Activated CD4-positive, alpha-beta memory T cell treated with anti-CD3 and anti-CD28 coated beads for 36 hours (primary cell): ENCODE measurements at regions not wholly inside any gene's neighbourhood (a gene's known extent, or its start where the extent isn't known, plus 50 kb on each side); places are given as distances from the start of the nearest gene placed in this dataset. TPM values are rescaled to one million over a fixed set of nuclear protein-coding genes. Genes with fewer than 3 reads are reported as not detected.

Source experiments
- microRNA-seq: library from miRNA; unstranded; fragments of <30 nt; microRNA quantifications from one replicate; pipeline ENCODE4 v1.2.0, GENCODE V29; 2022; ENCODE audit warnings: borderline number of aligned reads, borderline microRNAs expressed, borderline replicate concordance

Small RNA genes in the stretch of these regions (microRNA-seq; reads per million reads assigned to microRNA genes)
- gene MIR101-1, result 15.7 reads per million, percentile 41 among the genes with 10 or more reads in this experiment
- not detected for gene MIR3671
